Endothelial cell of umbilical vein (primary cell): ENCODE measurements at regions not wholly inside any gene's neighbourhood (a gene's known extent, or its start where the extent isn't known, plus 50 kb on each side); places are given as distances from the start of the nearest gene placed in this dataset.
A peak's percentile ranks its signal among the peaks of the same experiment; 100 is the strongest.

Source experiments
- BruUV-seq: library from RNA; stranded (reverse); fragments of 400-500 nt; replicated peaks from 2 replicates; lab custom pipeline; 2021; lab: Mats Ljungman, UMichigan
- CTCF ChIA-PET: fragments of 300-600, 350-600 bp; sonication (Branson Sonifier 250); formaldehyde crosslinking; loops from one replicate; lab custom pipeline; 2021; ENCODE audit warnings: antibody characterized with exemption, inconsistent platforms; lab: Charles Lee
- POLR2A ChIA-PET: fragments of 300-600, 350-600 bp; sonication (Branson Sonifier 250); formaldehyde crosslinking; loops from one replicate; lab custom pipeline; 2021; ENCODE audit warnings: antibody characterized with exemption, inconsistent platforms; lab: Charles Lee
- DNase-seq: peaks from one replicate; pipeline ENCODE4 v3.0.0-alpha.2; 2011; ENCODE audit warnings: low read depth, low spot score
- FAIRE-seq: peaks from 2 replicates; lab custom pipeline; 2011; peaks lifted over from hg19 to GRCh38; lab: Jason Lieb, UNC
- H2AFZ ChIP-seq: 2 replicates; pipeline ENCODE4 v1.6.0; 2012; ENCODE audit warnings: low read depth, low read length, control low read depth, inconsistent platforms
- H3K27ac ChIP-seq: 2 replicates; pipeline ENCODE4 v1.5.1; 2011; ENCODE audit warnings: low read depth, mild to moderate bottlenecking, control low read depth, low read length, moderate library complexity; ENCODE audit not compliant: insufficient read depth
- H3K27me3 ChIP-seq, 2 experiments: 2 replicates each; pipeline versions ENCODE4 v1.6.0 to v1.6.1; 2011; ENCODE audit warnings: low read length in 2 of 2, mixed read lengths in 1 of 2; ENCODE audit not compliant: control insufficient read depth in 2 of 2, insufficient read depth in 2 of 2
- H3K36me3 ChIP-seq, 2 experiments: 2 replicates in 1 of 2; 3 replicates in 1 of 2; pipeline ENCODE4 v1.5.1; 2011; ENCODE audit warnings: low read length in 2 of 2, mild to moderate bottlenecking in 1 of 2, moderate library complexity in 1 of 2; ENCODE audit not compliant: control insufficient read depth in 2 of 2, insufficient read depth in 2 of 2; ENCODE audit errors: extremely low read depth in 1 of 2
- H3K4me1 ChIP-seq: 3 replicates; pipeline ENCODE4 v1.5.1; 2011; ENCODE audit warnings: mild to moderate bottlenecking, low read length; ENCODE audit not compliant: control insufficient read depth, insufficient read depth; ENCODE audit errors: extremely low read depth
- H3K4me2 ChIP-seq: 2 replicates; pipeline ENCODE4 v1.6.1; 2011; ENCODE audit warnings: low read length, control low read depth, mixed read lengths; ENCODE audit not compliant: insufficient read depth
- H3K4me3 ChIP-seq, 3 experiments: fragments of 200-600 bp in 1 of 3; sonication (generic), shearing (Covaris generic) in 1 of 3; replicated peaks in 1 of 3; 2 replicates each; pipeline ENCODE4 v1.5.1; 2011 to 2016; ENCODE audit warnings: control low read depth in 3 of 3, low read length in 3 of 3, mild to moderate bottlenecking in 2 of 3, inconsistent platforms in 1 of 3, low read depth in 1 of 3, moderate library complexity in 1 of 3; ENCODE audit not compliant: insufficient read depth in 1 of 3
- H3K79me2 ChIP-seq: 2 replicates; pipeline ENCODE4 v1.6.0; 2012; ENCODE audit warnings: low read length, inconsistent platforms; ENCODE audit not compliant: control insufficient read depth, insufficient read depth
- H3K9ac ChIP-seq: replicated peaks from 2 replicates; pipeline ENCODE3; 2011; ENCODE audit warnings: low read length, control low read depth; ENCODE audit not compliant: insufficient read depth; ENCODE audit errors: extremely low read depth
- H3K9me1 ChIP-seq: replicated peaks from 3 replicates; pipeline ENCODE4 v1.6.0; 2011; ENCODE audit warnings: mild to moderate bottlenecking, low read length; ENCODE audit not compliant: control insufficient read depth, insufficient read depth; ENCODE audit errors: extremely low read depth
- H3K9me3 ChIP-seq: replicated peaks from 2 replicates; pipeline ENCODE4 v1.5.1; 2012; ENCODE audit warnings: low read length, inconsistent platforms; ENCODE audit not compliant: control insufficient read depth, insufficient read depth
- H4K20me1 ChIP-seq: replicated peaks from 2 replicates; pipeline ENCODE3; 2011; ENCODE audit warnings: mild to moderate bottlenecking, low read length; ENCODE audit not compliant: control insufficient read depth, insufficient read depth; ENCODE audit errors: extremely low read depth
- CTCF ChIP-seq, 2 donors: IDR thresholded peaks; 1 replicate in 1 of 2; 2 replicates in 1 of 2; pipeline ENCODE4 v1.5.1; 2011; ENCODE audit warnings: low read length in 2 of 2, mild to moderate bottlenecking in 2 of 2, moderate library complexity in 2 of 2, control low read depth in 1 of 2, inconsistent platforms in 1 of 2, low read depth in 1 of 2; ENCODE audit not compliant: insufficient read depth in 1 of 2; ENCODE audit errors: extremely low read depth in 1 of 2
- EZH2 ChIP-seq: IDR thresholded peaks from 2 replicates; pipeline ENCODE4 v1.6.1; 2012; ENCODE audit warnings: borderline replicate concordance, low read depth, mild to moderate bottlenecking, moderate library complexity, low read length, inconsistent platforms; ENCODE audit not compliant: severe bottlenecking
- FOS ChIP-seq: IDR thresholded peaks from 2 replicates; pipeline ENCODE4 v1.6.1; 2011; ENCODE audit warnings: mild to moderate bottlenecking, low read length, moderate library complexity, borderline replicate concordance; ENCODE audit not compliant: insufficient read depth
- GATA2 ChIP-seq: IDR thresholded peaks from 2 replicates; pipeline ENCODE4 v1.7.0; 2011; ENCODE audit warnings: low read depth, mild to moderate bottlenecking, moderate library complexity, mixed read lengths, low read length; ENCODE audit not compliant: insufficient read length, insufficient read depth
- JUN ChIP-seq: IDR thresholded peaks from 2 replicates; pipeline ENCODE4 v1.6.1; 2011; ENCODE audit warnings: borderline replicate concordance, low read depth; ENCODE audit not compliant: insufficient read length, insufficient read depth
- MAX ChIP-seq: IDR thresholded peaks from 2 replicates; pipeline ENCODE4 v1.6.1; 2011; ENCODE audit not compliant: insufficient read depth, insufficient read length
- POLR2A ChIP-seq: IDR thresholded peaks from 2 replicates; pipeline ENCODE4 v1.6.1; 2012; ENCODE audit warnings: low read depth, mild to moderate bottlenecking, control low read depth, low read length
- dilution Hi-C: fragments of 300-500 bp; cut with MboI; formaldehyde crosslinking; loops from one replicate; pipeline ENCODE4 v1.15.0; 2019; ENCODE audit warnings: low sequenced_read_pairs; ENCODE audit not compliant: extremely low pct_ligation_motif_present
- intact Hi-C: fragments of 100-400 bp; cut with micrococcal nuclease; formaldehyde crosslinking; loops from one replicate; pipeline ENCODE4 v1.10.0; 2022

DNA sequence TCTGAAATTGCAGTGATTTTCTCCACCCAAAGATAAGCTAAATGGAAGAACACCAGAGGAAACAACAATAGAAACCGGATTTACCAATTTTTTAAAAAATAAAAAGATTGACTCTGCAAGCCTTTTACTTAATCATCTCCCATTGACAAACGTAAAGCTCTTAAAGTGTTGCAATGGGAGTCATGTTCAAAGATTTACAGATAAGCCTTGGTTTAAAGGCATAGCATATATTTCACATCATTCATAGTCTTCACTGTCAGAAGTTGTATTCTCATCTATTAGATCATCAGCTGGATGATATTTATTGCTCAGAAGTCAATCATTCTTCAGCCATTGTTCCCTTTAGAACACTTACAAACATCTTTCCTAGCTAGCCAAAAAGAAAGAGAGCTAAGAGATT lies 397.6 kb downstream of the GBE1 start:
- Histone ChIP-seq H3K4me1 (peaks cover 17% of the 10 kb centered on the region), H3K27me3 (no peaks in the 10 kb centered on the region), H3K36me3 (no peaks in the 10 kb centered on the region), H3K79me2 (no peaks in the 10 kb centered on the region), H3K9me1 (no peaks in the 10 kb centered on the region), H2AFZ (no peak overlapping the region), H3K4me3 (peak overlapping the region in 1 of 3 experiments; percentile 48), H3K27ac (peak overlapping the region; percentile 57), H3K9ac (peak overlapping the region; percentile 57), H3K4me2 (peak overlapping the region; percentile 92), H3K9me3 (no peaks in the 10 kb centered on the region), H4K20me1 (no peaks in the 10 kb centered on the region)
- POLR2A ChIA-PET: no interaction called here
- dilution Hi-C loops: no loop called here
- TF ChIP-seq CTCF (IDR thresholded peaks at IDR 0.05; ENCODE audit: extremely low read depth in 1 of 2, insufficient read depth in 1 of 2, low read depth in 1 of 2, low read length in 2 of 2) (no peak), POLR2A (no peak), EZH2 (no peak), FOS (no peak), MAX (no peak), JUN (no peak), GATA2 (no peak)
- DNase-seq: no peak
- intact Hi-C loops: no loop called here
- CTCF ChIA-PET: interaction anchor here (0.9 to 1.8 kb wide), 10 partner anchors 9 to 62 kb away, joined by 3 to 25 read pairs (median 5); no protein-coding TSS in a partner anchor
- no TSS peak for BruUV-seq
- no peak for FAIRE-seq
